ENCODE measurements at regions not wholly inside any gene's neighbourhood (a gene's known extent, or its start where the extent isn't known, plus 50 kb on each side); places are given as distances from the start of the nearest gene placed in this dataset.

GRCh38 chr2:216911008-216911407, 51.1 kb upstream of the TNP1 start:
- DNase-seq (ENCODE audit: low read depth), result no peak

GRCh38 chr2:216909541-216910210, 49.8 kb upstream of the TNP1 start:
- no peak for DNase-seq (ENCODE audit: low read depth)
